ENCODE measurements at regions not wholly inside any gene's neighbourhood (a gene's known extent, or its start where the extent isn't known, plus 50 kb on each side); places are given as distances from the start of the nearest gene placed in this dataset. TPM values are rescaled to one million over a fixed set of nuclear protein-coding genes. Genes with fewer than 3 reads are reported as not detected.

GRCh38 chr5:154535535-154535934 lies 57.5 kb upstream of the HAND1 start:
- H3K4me3 ChIP-seq (ENCODE audit: low read depth, low read length): no peak overlapping the region
- TF ChIP-seq CTCF (IDR thresholded peaks at IDR 0.05; ENCODE audit: insufficient read depth, low read depth, low read length): no peak

GRCh38 chr5:154534457-154535050 lies 56.5 kb upstream of the HAND1 start:
- no peak for DNase-seq (ENCODE audit: low read depth)
- TF ChIP-seq CTCF (IDR thresholded peaks at IDR 0.05; ENCODE audit: insufficient read depth, low read depth, low read length): no peak

More at GRCh38 chr5:154535535-154535934, 57.5 kb upstream of the HAND1 start:
- no peak for DNase-seq (ENCODE audit: low read depth)

DNA sequence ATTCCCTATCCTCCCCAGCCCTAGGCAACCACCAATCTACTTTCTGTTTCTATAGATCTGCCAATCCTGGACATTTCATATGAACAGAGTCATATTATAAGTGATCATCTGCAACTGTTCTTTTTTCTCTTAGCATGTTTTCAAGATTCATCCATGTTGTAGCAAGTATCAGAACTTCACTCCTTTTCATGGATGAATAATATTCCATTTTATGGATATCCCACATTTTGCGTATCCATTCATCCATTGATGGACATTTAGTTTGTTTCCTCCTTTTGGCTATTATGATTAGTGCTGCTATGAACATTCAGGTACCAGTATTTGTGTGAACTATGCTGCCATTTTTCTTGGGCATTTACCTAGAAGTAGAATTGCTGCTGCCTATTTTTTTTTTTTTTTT lies 51.3 kb upstream of the HAND1 start:
- TF ChIP-seq CTCF (IDR thresholded peaks at IDR 0.05; ENCODE audit: insufficient read depth, low read depth, low read length): no peak
- DNase-seq (ENCODE audit: low read depth): no peak
- H3K4me3 ChIP-seq (ENCODE audit: low read depth, low read length): no peak overlapping the region

More at GRCh38 chr5:154534457-154535050, 56.5 kb upstream of the HAND1 start:
- no peak overlapping the region for H3K4me3 ChIP-seq (ENCODE audit: low read depth, low read length)

DNA sequence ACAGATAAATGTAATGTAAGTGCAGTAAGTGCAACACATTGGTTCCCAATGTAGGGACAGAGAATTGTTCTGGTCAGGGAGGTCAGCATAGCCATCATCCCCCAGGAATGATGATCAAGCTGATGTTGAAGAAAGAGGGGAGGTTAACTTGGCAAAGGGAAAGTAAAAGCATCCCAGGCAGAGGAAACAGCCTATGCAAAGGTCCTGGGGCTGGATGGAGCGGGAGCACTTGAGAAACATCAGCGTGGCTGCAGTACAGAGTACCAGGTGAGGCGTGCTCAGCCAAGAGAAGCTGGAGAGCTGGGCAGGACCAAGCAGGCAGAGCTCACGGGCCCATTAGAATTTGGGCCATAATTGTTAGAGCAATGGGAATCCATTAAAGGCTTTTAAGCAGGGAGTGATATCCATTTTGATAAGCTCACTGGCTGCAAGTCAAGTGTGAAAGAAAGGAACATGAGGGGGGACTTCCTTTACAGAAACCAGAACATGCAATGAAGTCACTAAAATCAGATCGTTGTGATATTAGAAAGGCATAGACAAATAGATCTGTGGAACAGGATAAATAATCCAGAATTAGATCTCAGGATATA lies 50.1 kb upstream of the HAND1 start:
- TF ChIP-seq CTCF (IDR thresholded peaks at IDR 0.05; ENCODE audit: insufficient read depth, low read depth, low read length): no peak
- no peak overlapping the region for H3K4me3 ChIP-seq (ENCODE audit: low read depth, low read length)
- DNase-seq (ENCODE audit: low read depth): no peak

Small RNA genes lying in the stretch of these regions (small RNA-seq; reads per million reads assigned to genes)
- gene MIR1303 (not detected), gene MIR3141 (not detected)
